ENCODE measurements at regions not wholly inside any gene's neighbourhood (a gene's known extent, or its start where the extent isn't known, plus 50 kb on each side); places are given as distances from the start of the nearest gene placed in this dataset.
"Not testable (repeated sequence)": the region's sequence is repeated elsewhere in the genome, so short reads cannot be mapped to it uniquely, and the experiment has no call there.

DNA sequence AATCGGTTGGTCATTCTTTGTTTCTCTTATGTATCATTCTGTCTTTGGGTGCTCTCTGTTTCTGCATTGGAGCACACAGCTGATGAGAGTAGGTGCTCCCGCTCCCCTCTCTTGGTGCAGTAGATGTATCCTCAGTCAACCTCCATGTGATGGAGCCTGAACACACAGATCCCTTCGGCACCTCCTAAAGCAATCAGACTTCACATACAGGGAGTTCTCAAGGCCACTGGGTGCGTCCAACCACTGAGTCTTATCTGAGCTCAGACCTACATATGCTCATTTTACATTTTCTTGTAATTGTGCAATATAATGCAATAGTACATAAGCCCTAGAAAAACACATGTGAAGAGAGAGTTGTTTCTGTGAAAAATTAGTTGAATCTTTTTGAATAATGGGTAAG, 198.1 kb upstream of the ATP10A start:
- TF ChIP-seq MAX (IDR thresholded peaks at IDR 0.05; ENCODE audit: low read depth, low read length), result no peak
- TF ChIP-seq MYC (IDR thresholded peaks at IDR 0.05; ENCODE audit: low read depth, low read length), result no peak
- TF ChIP-seq POLR2A (IDR thresholded peaks at IDR 0.05; ENCODE audit: extremely low read depth, insufficient read length), result no peak
- TF ChIP-seq, protein P1, sequence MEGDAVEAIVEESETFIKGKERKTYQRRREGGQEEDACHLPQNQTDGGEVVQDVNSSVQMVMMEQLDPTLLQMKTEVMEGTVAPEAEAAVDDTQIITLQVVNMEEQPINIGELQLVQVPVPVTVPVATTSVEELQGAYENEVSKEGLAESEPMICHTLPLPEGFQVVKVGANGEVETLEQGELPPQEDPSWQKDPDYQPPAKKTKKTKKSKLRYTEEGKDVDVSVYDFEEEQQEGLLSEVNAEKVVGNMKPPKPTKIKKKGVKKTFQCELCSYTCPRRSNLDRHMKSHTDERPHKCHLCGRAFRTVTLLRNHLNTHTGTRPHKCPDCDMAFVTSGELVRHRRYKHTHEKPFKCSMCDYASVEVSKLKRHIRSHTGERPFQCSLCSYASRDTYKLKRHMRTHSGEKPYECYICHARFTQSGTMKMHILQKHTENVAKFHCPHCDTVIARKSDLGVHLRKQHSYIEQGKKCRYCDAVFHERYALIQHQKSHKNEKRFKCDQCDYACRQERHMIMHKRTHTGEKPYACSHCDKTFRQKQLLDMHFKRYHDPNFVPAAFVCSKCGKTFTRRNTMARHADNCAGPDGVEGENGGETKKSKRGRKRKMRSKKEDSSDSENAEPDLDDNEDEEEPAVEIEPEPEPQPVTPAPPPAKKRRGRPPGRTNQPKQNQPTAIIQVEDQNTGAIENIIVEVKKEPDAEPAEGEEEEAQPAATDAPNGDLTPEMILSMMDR (IDR thresholded peaks at IDR 0.05; ENCODE audit: low read depth, low read length), result no peak
- no peak for DNase-seq (ENCODE audit: low read depth)
- H3K4me3 ChIP-seq (ENCODE audit: low read depth, low read length), result no peak overlapping the region

DNA sequence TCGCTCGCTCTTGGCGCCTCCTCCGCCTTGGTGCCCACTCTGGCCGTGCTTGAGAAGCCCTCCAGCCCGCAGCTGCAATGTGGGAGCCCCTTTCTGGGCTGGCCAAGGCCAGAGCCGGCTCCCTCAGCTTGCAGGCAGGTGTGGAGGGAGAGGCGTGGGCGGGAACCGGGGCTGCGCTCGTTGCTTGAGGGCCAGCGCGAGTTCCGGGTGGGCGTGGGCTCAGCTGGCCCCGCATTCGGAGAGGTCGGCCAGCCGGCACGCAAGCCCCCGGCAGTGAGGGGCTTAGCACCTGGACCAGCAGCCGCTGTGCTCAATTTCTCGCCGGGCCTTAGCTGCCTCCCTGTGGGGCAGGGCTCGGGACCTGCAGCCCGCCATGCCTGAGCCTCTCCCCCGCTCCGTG, 193.6 kb upstream of the ATP10A start:
- H3K4me3 ChIP-seq (ENCODE audit: low read depth, low read length); DNase-seq (ENCODE audit: low read depth): not testable (repeated sequence)

DNA sequence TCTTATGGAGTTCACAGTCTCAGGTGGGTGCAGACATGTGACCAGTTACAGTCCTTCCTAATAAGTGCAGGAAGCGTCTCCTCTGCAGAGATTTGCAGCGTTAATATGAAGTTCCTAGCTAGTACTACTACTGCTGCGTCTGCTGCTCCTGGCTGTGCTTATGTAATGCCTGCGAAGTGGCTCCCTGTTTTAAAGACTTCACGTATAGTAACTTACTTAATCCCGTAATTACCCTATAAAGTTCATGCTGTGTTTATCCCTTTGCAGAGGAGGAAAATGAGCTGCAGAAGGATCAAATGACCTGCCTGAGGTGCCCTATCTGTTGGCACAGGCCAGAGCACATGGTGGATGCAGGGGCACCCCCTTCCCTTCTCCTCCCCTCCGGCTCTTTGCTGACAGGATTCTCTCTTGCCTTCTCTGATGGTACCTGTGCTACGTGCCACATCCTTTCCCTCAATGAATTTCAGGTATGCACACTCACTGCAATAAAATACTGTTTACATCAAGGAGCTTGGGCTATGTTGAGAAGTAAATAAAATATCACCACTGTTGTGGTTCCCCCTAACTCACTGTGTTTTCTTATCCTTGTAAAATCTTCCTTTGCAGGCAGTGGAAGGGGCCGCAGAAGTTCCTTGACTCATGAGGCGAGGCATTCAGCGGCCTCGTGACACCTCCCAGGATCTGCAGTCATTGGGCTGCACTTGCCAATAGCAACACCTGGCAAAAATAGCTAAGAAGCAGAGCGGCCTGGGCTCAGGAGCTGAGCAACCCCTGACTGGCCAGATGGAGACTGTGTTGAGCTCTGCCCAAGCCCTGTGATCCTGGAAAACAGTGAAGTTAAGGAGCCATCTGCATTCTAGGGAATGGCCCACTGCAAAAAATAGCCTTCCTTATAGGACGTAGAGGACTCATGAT, 188.9 kb upstream of the ATP10A start:
- H3K4me3 ChIP-seq (ENCODE audit: low read depth, low read length), result no peak overlapping the region
- no peak for DNase-seq (ENCODE audit: low read depth)
- TF ChIP-seq, protein P1 (IDR thresholded peaks at IDR 0.05; ENCODE audit: low read depth, low read length), result no peak
- TF ChIP-seq MAX (IDR thresholded peaks at IDR 0.05; ENCODE audit: low read depth, low read length) (no peak), POLR2A (IDR thresholded peaks at IDR 0.05; ENCODE audit: extremely low read depth, insufficient read length) (no peak)

DNA sequence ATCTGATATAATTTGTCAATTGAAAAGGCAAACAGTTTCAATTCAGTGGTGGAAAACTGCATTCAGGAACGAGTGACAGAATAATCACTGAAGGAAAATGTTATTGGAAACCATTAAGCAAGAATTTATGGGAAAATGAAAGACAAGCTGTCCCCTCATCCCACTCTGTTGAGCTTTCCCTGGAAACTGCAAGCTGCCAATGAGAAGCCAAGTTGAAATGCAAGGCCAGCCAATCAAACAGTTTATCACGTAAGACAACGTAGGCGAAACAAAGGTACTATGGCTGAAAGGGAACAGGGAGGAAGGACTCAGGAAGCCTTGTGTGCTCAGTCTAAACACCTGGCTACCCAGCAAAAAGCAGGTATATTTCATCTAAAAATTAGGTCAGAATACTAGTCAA, 187.9 kb upstream of the ATP10A start:
- TF ChIP-seq MAX (IDR thresholded peaks at IDR 0.05; ENCODE audit: low read depth, low read length) (no peak), POLR2A (IDR thresholded peaks at IDR 0.05; ENCODE audit: extremely low read depth, insufficient read length) (no peak), MYC (IDR thresholded peaks at IDR 0.05; ENCODE audit: low read depth, low read length) (no peak)
- TF ChIP-seq, protein P1 (IDR thresholded peaks at IDR 0.05; ENCODE audit: low read depth, low read length), result no peak
- no peak overlapping the region for H3K4me3 ChIP-seq (ENCODE audit: low read depth, low read length)
- DNase-seq (ENCODE audit: low read depth), result no peak

DNA sequence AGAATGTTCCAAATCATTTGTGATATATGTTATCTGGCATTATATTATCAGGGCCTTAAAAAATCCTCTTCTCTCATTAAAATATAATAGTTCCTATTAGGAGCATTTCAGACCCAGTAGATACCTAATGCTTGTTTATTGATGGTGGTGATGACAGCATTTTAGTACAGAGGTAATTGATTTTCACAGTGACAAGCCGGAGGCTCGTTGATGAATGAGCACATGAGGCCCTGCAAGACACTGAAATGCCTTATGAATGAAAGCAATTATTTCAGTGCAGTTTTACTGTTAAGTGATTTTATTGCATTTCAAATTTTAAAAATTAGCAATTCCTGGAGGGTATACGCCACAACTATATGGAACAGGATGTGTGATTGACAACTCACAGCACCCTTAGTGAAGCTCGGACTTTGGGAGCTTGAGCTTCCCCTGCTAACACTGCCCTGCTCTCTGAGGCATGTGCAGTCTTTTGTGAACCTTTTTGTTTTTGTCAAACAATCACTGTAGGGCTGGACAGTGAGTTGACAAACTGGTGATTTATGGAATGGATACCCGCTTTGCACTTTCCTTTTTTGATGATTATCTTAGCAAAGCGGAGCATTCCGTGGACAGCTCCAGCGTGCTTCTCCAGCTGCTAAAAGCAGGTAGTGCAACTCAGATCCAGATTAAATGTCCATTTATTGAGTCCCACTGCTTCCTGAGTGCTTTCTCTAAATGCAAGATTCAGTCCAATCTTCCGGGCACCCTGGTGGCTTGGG, 187.0 kb upstream of the ATP10A start:
- H3K4me3 ChIP-seq (ENCODE audit: low read depth, low read length), result no peak overlapping the region
- no peak for TF ChIP-seq MYC (IDR thresholded peaks at IDR 0.05; ENCODE audit: low read depth, low read length)
- no peak for TF ChIP-seq MAX (IDR thresholded peaks at IDR 0.05; ENCODE audit: low read depth, low read length)
- DNase-seq (ENCODE audit: low read depth), result no peak

DNA sequence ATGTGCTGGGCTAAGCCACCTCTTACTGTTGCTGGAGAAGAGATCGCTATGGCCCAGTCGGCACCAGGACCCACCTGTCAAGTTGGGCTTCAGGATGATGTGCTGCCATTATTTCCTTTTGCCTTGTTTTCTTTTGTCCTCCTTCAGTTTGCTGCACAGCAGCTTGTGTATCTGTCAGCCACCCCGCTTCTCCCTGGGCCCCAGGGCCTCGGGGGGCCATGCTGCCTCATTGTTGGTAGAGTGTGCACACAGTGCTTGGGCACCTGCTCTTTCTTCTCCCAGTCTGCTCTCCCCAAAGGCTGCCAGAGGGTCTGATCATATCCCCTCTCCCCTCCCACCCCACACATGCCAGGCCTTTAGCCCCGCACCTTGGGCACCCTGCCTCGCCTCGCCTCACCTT, 185.5 kb upstream of the ATP10A start:
- DNase-seq (ENCODE audit: low read depth), result no peak
- TF ChIP-seq, protein P1 (IDR thresholded peaks at IDR 0.05; ENCODE audit: low read depth, low read length), result no peak
- no peak for TF ChIP-seq MAX (IDR thresholded peaks at IDR 0.05; ENCODE audit: low read depth, low read length)
- TF ChIP-seq MYC (IDR thresholded peaks at IDR 0.05; ENCODE audit: low read depth, low read length), result no peak
- no peak for TF ChIP-seq POLR2A (IDR thresholded peaks at IDR 0.05; ENCODE audit: extremely low read depth, insufficient read length)

More for the DNA sequence above, 185.5 kb upstream of the ATP10A start:
- H3K4me3 ChIP-seq (ENCODE audit: low read depth, low read length), result no peak overlapping the region
